ENCODE measurements at regions not wholly inside any gene's neighbourhood (a gene's known extent, or its start where the extent isn't known, plus 50 kb on each side); places are given as distances from the start of the nearest gene placed in this dataset.
"Not testable (repeated sequence)": the region's sequence is repeated elsewhere in the genome, so short reads cannot be mapped to it uniquely, and the experiment has no call there.

GRCh38 chr4:137762591-137762990, 230.3 kb upstream of the PCDH18 start:
- no peak for DNase-seq (ENCODE audit: low read depth in 3 of 3, low spot score in 2 of 3)

GRCh38 chr4:137754652-137755471, 222.6 kb upstream of the PCDH18 start:
- peak; percentile 17 to 29 (median 18) for DNase-seq (ENCODE audit: low read depth in 3 of 3, low spot score in 2 of 3)

- DNase-seq (ENCODE audit: low read depth in 3 of 3, low spot score in 2 of 3), result no peak
Observed at GRCh38 chr4:137749466-137749865, 217.2 kb upstream of the PCDH18 start.

GRCh38 chr4:137748616-137749015, 216.3 kb upstream of the PCDH18 start:
- DNase-seq (ENCODE audit: low read depth in 3 of 3, low spot score in 2 of 3), result no peak

GRCh38 chr4:137740141-137740540, 207.8 kb upstream of the PCDH18 start:
- no peak for DNase-seq (ENCODE audit: low read depth in 3 of 3, low spot score in 2 of 3)

GRCh38 chr4:137739391-137739790, 207.1 kb upstream of the PCDH18 start:
- no peak for DNase-seq (ENCODE audit: low read depth in 3 of 3, low spot score in 2 of 3)

GRCh38 chr4:137738375-137738990, 206.2 kb upstream of the PCDH18 start:
- DNase-seq (ENCODE audit: low read depth in 3 of 3, low spot score in 2 of 3), result no peak

- DNase-seq (ENCODE audit: low read depth in 3 of 3, low spot score in 2 of 3), result no peak
Observed at GRCh38 chr4:137735561-137736104, 203.3 kb upstream of the PCDH18 start.

- DNase-seq (ENCODE audit: low read depth in 3 of 3, low spot score in 2 of 3), result not testable (repeated sequence)
Observed at GRCh38 chr4:137733174-137734141, 201.2 kb upstream of the PCDH18 start.

- no peak for DNase-seq (ENCODE audit: low read depth in 3 of 3, low spot score in 2 of 3)
Observed at GRCh38 chr4:137722910-137723309, 190.6 kb upstream of the PCDH18 start.

GRCh38 chr4:137711502-137711901, 179.2 kb upstream of the PCDH18 start:
- no peak for DNase-seq (ENCODE audit: low read depth in 3 of 3, low spot score in 2 of 3)

GRCh38 chr4:137707626-137708025, 175.3 kb upstream of the PCDH18 start:
- no peak for DNase-seq (ENCODE audit: low read depth in 3 of 3, low spot score in 2 of 3)

GRCh38 chr4:137707102-137707620, 174.9 kb upstream of the PCDH18 start:
- no peak for DNase-seq (ENCODE audit: low read depth in 3 of 3, low spot score in 2 of 3)

GRCh38 chr4:137705171-137705783, 173.0 kb upstream of the PCDH18 start:
- DNase-seq (ENCODE audit: low read depth in 3 of 3, low spot score in 2 of 3), result peak; percentile 66 to 77 (median 72)

- DNase-seq (ENCODE audit: low read depth in 3 of 3, low spot score in 2 of 3), result peak in 1 of 3 donors; percentile 55
Observed at GRCh38 chr4:137703195-137703594, 170.9 kb upstream of the PCDH18 start.

GRCh38 chr4:137702512-137702911, 170.2 kb upstream of the PCDH18 start:
- DNase-seq (ENCODE audit: low read depth in 3 of 3, low spot score in 2 of 3), result no peak

GRCh38 chr4:137701401-137701800, 169.1 kb upstream of the PCDH18 start:
- DNase-seq (ENCODE audit: low read depth in 3 of 3, low spot score in 2 of 3), result no peak

- no peak for DNase-seq (ENCODE audit: low read depth in 3 of 3, low spot score in 2 of 3)
Observed at GRCh38 chr4:137700751-137701150, 168.5 kb upstream of the PCDH18 start.

GRCh38 chr4:137700072-137700471, 167.8 kb upstream of the PCDH18 start:
- DNase-seq (ENCODE audit: low read depth in 3 of 3, low spot score in 2 of 3), result no peak

- DNase-seq (ENCODE audit: low read depth in 3 of 3, low spot score in 2 of 3), result no peak
Observed at GRCh38 chr4:137694138-137694537, 161.8 kb upstream of the PCDH18 start.

Data from right renal cortex interstitium (tissue), 3 donors.